WERI-Rb-1 (cell line): ENCODE measurements at regions not wholly inside any gene's neighbourhood (a gene's known extent, or its start where the extent isn't known, plus 50 kb on each side); places are given as distances from the start of the nearest gene placed in this dataset.

ENCODE experiments used
- DNase-seq: peaks from one replicate; pipeline ENCODE4 v3.0.0-alpha.2; 2020
- H3K27ac ChIP-seq: fragments of 250-450 bp; sonication (Bioruptor Pico); 2 replicates; pipeline ENCODE4 v1.5.1; 2020; ENCODE audit warnings: mild to moderate bottlenecking, moderate library complexity
- H3K27me3 ChIP-seq: fragments of 250-450 bp; sonication (Bioruptor Pico); 2 replicates; pipeline ENCODE4 v1.5.1; 2021; ENCODE audit warnings: mild to moderate bottlenecking, low read depth, moderate library complexity; ENCODE audit not compliant: insufficient read depth, severe bottlenecking
- H3K36me3 ChIP-seq: fragments of 250-450 bp; sonication (Bioruptor Pico); 2 replicates; pipeline ENCODE4 v1.5.1; 2020; ENCODE audit warnings: mild to moderate bottlenecking, moderate library complexity
- H3K4me3 ChIP-seq: 2 replicates; pipeline ENCODE4 v1.5.1; 2011; ENCODE audit warnings: low read depth, mild to moderate bottlenecking, control low read depth, low read length
- H3K9me3 ChIP-seq: fragments of 250-450 bp; sonication (Bioruptor Pico); 2 replicates; pipeline ENCODE4 v1.5.1; 2021; ENCODE audit warnings: mild to moderate bottlenecking, moderate library complexity; ENCODE audit not compliant: severe bottlenecking
- CTCF ChIP-seq: IDR thresholded peaks from 2 replicates; pipeline ENCODE4 v1.5.1; 2011; ENCODE audit warnings: low read depth, mild to moderate bottlenecking, control low read depth, inconsistent platforms, low read length

GRCh38 chr6:16038938-16039337 is 89.9 kb upstream of the MYLIP start:
- no peak for TF ChIP-seq CTCF
- H3K27me3 ChIP-seq, result no peaks in the 10 kb centered on the region
- no peak for DNase-seq

DNA sequence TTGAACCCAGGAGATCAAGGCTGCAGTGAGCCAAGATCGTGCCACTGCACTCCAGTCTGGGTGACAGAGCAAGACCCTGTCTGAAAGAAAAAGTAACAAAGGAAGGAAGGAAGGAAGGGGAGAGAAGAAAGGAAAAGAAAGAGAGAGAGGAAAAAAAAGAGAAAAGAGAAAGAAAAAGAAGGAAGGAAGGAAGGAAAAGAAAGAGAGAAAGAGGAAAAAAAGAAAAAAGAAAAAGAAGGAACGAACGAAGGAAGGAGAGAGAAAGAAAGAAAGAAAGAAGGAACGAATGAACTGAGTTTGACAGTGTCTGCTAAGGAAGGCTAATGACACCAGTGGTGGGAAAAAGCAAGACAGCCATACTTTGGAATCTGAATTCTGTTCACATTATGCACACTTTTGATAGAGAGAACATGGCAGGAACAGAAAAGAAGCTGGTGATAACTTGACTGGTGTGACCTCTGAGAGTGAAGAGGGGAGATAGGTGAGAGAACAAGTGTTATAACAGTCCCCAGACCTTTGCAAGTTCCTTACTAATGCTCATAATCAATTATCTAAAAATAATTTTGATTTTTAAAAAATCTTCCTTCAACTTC is 93.3 kb upstream of the MYLIP start:
- peaks cover 19% of the 10 kb centered on the region for H3K9me3 ChIP-seq
- no peak overlapping the region for H3K27ac ChIP-seq
- TF ChIP-seq CTCF, result no peak
- H3K36me3 ChIP-seq, result no peaks in the 10 kb centered on the region
- no peaks in the 10 kb centered on the region for H3K27me3 ChIP-seq
- DNase-seq, result no peak
- H3K4me3 ChIP-seq, result no peak overlapping the region

More at GRCh38 chr6:16038938-16039337, 89.9 kb upstream of the MYLIP start:
- Histone ChIP-seq H3K36me3 (no peaks in the 10 kb centered on the region), H3K9me3 (peaks cover 16% of the 10 kb centered on the region), H3K4me3 (no peak overlapping the region), H3K27ac (no peak overlapping the region)

DNA sequence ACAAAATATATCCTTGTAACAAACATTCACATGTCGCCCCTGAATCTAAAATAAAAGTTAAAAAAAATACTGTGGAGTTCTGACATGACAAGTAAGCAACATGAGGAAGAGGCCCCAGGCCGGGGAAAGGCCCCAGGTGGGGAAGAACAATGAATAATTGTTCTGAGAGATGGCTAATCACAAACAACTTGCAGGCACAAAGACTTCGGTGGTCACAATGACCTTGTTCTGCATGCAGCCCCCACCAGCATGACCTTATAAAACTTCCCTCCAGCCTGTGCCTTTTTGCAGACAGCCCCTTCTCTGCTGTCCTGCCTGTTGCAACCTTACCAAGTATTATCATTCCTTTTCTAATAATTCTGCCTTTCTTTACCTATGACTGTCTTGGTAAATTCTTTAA is 95.7 kb upstream of the MYLIP start:
- H3K4me3 ChIP-seq, result no peak overlapping the region
- DNase-seq, result no peak
- TF ChIP-seq CTCF, result no peak
- H3K9me3 ChIP-seq, result peaks cover 8% of the 10 kb centered on the region
- no peaks in the 10 kb centered on the region for H3K36me3 ChIP-seq
- no peak overlapping the region for H3K27ac ChIP-seq
- no peaks in the 10 kb centered on the region for H3K27me3 ChIP-seq

GRCh38 chr6:16031278-16031981 is 97.5 kb upstream of the MYLIP start:
- Histone ChIP-seq H3K4me3 (no peak overlapping the region), H3K27ac (no peak overlapping the region), H3K9me3 (peaks cover 8% of the 10 kb centered on the region), H3K36me3 (no peaks in the 10 kb centered on the region), H3K27me3 (no peaks in the 10 kb centered on the region)
- TF ChIP-seq CTCF, result no peak
- no peak for DNase-seq

DNA sequence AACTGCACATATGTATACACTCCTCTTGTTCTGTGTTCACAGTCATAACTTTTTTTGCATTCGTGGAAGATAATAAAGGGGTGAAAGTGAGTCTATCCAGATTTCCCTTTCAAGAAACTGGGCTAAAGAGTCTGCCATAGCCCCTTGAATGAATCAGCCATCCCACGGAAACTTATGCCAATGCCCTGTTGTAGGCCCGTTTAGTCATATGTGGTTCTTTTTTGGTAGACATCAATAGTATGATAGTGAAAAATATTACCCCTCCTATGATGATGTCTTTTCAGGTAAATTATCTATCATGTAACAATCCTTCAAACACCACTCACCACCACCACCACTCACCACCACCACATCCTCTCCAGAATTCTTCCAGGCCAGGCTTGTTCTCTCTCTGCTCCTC is 99.9 kb upstream of the MYLIP start:
- no peak overlapping the region for H3K4me3 ChIP-seq
- DNase-seq, result no peak
- H3K36me3 ChIP-seq, result no peaks in the 10 kb centered on the region
- H3K9me3 ChIP-seq, result peaks cover 8% of the 10 kb centered on the region
- TF ChIP-seq CTCF, result no peak
- H3K27me3 ChIP-seq, result no peaks in the 10 kb centered on the region
- H3K27ac ChIP-seq, result no peak overlapping the region
